SU-DHL-6 (cell line): ENCODE measurements at regions not wholly inside any gene's neighbourhood (a gene's known extent, or its start where the extent isn't known, plus 50 kb on each side); places are given as distances from the start of the nearest gene placed in this dataset.

Experiments used
- H2AFZ ChIP-seq: fragments of 200-600 bp; sonication (generic); 2 replicates; pipeline ENCODE4 v1.6.1; 2014; ENCODE audit warnings: low read depth, mild to moderate bottlenecking, moderate library complexity, mixed read lengths, antibody characterized with exemption, low read length; ENCODE audit not compliant: severe bottlenecking
- H3F3A ChIP-seq: fragments of 200-600 bp; shearing (Covaris generic); 2 replicates; pipeline ENCODE4 v1.6.0; 2016; ENCODE audit warnings: antibody characterized with exemption, mild to moderate bottlenecking; ENCODE audit not compliant: insufficient read depth
- H3K27ac ChIP-seq: fragments of 200-600 bp; sonication (generic); 2 replicates; pipeline ENCODE4 v1.5.1; 2016; ENCODE audit warnings: low read depth, mild to moderate bottlenecking, low read length, moderate library complexity, mixed read lengths
- H3K27me3 ChIP-seq: fragments of 200-600 bp; sonication (generic), shearing (Covaris generic); 2 replicates; pipeline ENCODE4 v1.6.0; 2014; ENCODE audit warnings: mild to moderate bottlenecking, low read length
- H3K36me3 ChIP-seq: fragments of 200-600 bp; sonication (generic); 2 replicates; pipeline ENCODE4 v1.6.1; 2014; ENCODE audit warnings: mild to moderate bottlenecking, low read length, mixed read lengths
- H3K4me2 ChIP-seq: fragments of 300-600, 200-600 bp; shearing (Covaris generic), sonication (generic); 2 replicates; pipeline ENCODE4 v1.6.0; 2014; ENCODE audit warnings: low read length, low read depth, mild to moderate bottlenecking; ENCODE audit not compliant: poor library complexity, severe bottlenecking
- H3K4me3 ChIP-seq: fragments of 200-600 bp; sonication (generic); 2 replicates; pipeline ENCODE4 v1.5.1; 2014; ENCODE audit warnings: antibody characterized with exemption, low read length, mild to moderate bottlenecking, mixed read lengths; ENCODE audit not compliant: insufficient read depth, poor library complexity, severe bottlenecking
- H3K79me2 ChIP-seq: fragments of 200-600 bp; sonication (generic); 2 replicates; pipeline ENCODE4 v1.6.1; 2014; ENCODE audit warnings: mild to moderate bottlenecking, low read length, moderate library complexity; ENCODE audit not compliant: insufficient read depth
- H3K9ac ChIP-seq: fragments of 200-600 bp; sonication (generic); 2 replicates; pipeline ENCODE4 v1.7.0; 2014; ENCODE audit warnings: mild to moderate bottlenecking, low read length
- H3K9me2 ChIP-seq: fragments of 200-600 bp; sonication (generic); replicated peaks from 2 replicates; pipeline ENCODE4 v1.6.1; 2014; ENCODE audit warnings: low read length; ENCODE audit not compliant: insufficient read depth
- H3K9me3 ChIP-seq: fragments of 200-600 bp; sonication (generic); 2 replicates; pipeline ENCODE4 v1.6.1; 2014; ENCODE audit warnings: low read length, mixed read lengths; ENCODE audit not compliant: insufficient read depth
- H4K20me1 ChIP-seq: fragments of 200-600 bp; sonication (generic); 2 replicates; pipeline ENCODE4 v1.6.1; 2014; ENCODE audit warnings: low read depth, mild to moderate bottlenecking, antibody characterized with exemption, low read length, moderate library complexity, mixed read lengths
- EZH2phosphoT487 ChIP-seq: fragments of 200-600 bp; sonication (generic), shearing (Covaris generic); conservative IDR thresholded peaks from 2 replicates; pipeline ENCODE4 v1.6.1; 2018; ENCODE audit warnings: mild to moderate bottlenecking, antibody characterized with exemption, low read length, moderate library complexity, mixed read lengths
- TF ChIP-seq, protein P1 (sequence below): fragments of 200-600 bp; sonication (generic); IDR thresholded peaks from one replicate; pipeline ENCODE4 v1.5.1; 2017; ENCODE audit warnings: antibody characterized with exemption, mild to moderate bottlenecking, low read length, moderate library complexity; ENCODE audit not compliant: insufficient read depth, poor library complexity, severe bottlenecking

DNA sequence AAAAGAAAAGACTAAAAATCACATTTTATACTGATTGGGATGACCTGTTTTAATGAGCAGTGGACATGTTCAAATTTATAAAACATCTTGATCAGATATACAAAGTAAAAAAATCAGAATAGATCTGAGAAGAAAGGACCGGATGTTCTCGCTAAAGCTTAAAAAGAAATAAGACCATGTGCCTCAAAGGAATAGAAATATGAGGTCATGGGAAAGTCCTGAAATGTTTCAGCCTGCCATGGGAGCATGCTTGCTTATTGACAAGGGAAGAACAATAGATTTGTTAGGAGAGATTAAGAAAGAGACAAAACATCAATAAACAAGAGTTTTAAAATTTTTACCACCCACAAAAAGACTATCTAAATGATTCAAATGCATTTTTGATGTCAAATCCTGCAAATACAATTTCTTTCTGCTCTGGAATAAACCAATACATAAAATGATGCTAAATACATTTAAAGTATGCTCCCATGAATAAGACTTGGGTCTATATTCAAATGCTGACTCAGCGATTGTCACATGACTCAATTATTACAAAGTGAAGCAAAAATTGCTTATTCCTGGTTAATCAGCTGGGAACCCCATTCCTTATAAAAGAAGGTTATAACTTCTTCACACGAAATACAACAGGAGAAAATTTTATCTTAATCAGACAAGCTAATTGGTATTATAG lies 633.9 kb upstream of the PKDCC start:
- no peak overlapping the region for H2AFZ ChIP-seq
- no peaks in the 10 kb centered on the region for H4K20me1 ChIP-seq
- H3K27me3 ChIP-seq = no peaks in the 10 kb centered on the region
- H3K36me3 ChIP-seq = no peaks in the 10 kb centered on the region
- no peak overlapping the region for H3K4me2 ChIP-seq
- H3K9me3 ChIP-seq = no peaks in the 10 kb centered on the region
- no peak overlapping the region for H3K9ac ChIP-seq
- no peaks in the 10 kb centered on the region for H3K79me2 ChIP-seq
- no peak overlapping the region for H3K4me3 ChIP-seq
- H3K27ac ChIP-seq = no peak overlapping the region
- no peaks in the 10 kb centered on the region for H3K9me2 ChIP-seq
- TF ChIP-seq, protein P1, sequence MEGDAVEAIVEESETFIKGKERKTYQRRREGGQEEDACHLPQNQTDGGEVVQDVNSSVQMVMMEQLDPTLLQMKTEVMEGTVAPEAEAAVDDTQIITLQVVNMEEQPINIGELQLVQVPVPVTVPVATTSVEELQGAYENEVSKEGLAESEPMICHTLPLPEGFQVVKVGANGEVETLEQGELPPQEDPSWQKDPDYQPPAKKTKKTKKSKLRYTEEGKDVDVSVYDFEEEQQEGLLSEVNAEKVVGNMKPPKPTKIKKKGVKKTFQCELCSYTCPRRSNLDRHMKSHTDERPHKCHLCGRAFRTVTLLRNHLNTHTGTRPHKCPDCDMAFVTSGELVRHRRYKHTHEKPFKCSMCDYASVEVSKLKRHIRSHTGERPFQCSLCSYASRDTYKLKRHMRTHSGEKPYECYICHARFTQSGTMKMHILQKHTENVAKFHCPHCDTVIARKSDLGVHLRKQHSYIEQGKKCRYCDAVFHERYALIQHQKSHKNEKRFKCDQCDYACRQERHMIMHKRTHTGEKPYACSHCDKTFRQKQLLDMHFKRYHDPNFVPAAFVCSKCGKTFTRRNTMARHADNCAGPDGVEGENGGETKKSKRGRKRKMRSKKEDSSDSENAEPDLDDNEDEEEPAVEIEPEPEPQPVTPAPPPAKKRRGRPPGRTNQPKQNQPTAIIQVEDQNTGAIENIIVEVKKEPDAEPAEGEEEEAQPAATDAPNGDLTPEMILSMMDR = no peak
- no peak for TF ChIP-seq EZH2phosphoT487
- no peaks in the 10 kb centered on the region for H3F3A ChIP-seq

DNA sequence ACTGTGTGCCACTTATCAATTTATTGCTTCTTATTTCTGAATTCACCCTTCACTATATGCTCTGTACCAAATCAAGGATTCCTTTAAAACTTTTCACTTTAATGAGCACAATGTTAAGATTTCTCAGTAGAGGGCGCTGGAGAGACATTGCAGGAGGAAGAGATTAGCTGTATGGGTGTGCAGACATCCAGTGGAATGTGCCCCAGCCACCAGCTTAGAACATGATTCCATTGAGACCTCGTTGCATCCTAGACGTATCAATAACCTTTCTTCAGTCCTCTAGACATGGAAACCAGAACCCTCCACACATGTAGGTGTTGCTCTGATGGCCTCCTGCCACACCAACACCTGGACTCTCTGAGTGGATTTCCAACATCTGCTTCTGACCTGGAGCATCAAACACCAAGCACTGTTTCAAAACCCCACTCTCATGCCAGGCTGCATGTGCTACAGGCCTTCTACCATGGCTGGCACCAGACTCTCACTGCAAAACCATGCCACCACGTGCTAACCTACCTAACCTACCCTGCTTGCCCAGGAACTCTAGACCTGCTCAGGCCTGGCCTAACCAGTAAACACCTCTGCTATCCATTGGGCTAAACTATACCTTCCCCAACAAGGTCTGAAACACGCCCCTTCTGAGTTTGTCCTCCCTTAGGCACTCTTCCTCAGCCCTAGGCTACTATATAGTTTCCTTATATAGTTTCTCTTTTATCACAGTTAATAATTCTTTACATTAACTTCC lies 633.2 kb upstream of the PKDCC start:
- no peaks in the 10 kb centered on the region for H3K9me2 ChIP-seq
- H3K9me3 ChIP-seq = no peaks in the 10 kb centered on the region
- no peaks in the 10 kb centered on the region for H4K20me1 ChIP-seq
- H2AFZ ChIP-seq = no peak overlapping the region
- no peaks in the 10 kb centered on the region for H3K27me3 ChIP-seq
- H3F3A ChIP-seq = no peaks in the 10 kb centered on the region
- no peak overlapping the region for H3K4me2 ChIP-seq
- H3K27ac ChIP-seq = no peak overlapping the region
- no peaks in the 10 kb centered on the region for H3K79me2 ChIP-seq
- no peak overlapping the region for H3K9ac ChIP-seq
- no peak for TF ChIP-seq EZH2phosphoT487
- TF ChIP-seq, protein P1 = peak; percentile 50
- H3K36me3 ChIP-seq = no peaks in the 10 kb centered on the region
- H3K4me3 ChIP-seq = no peak overlapping the region

DNA sequence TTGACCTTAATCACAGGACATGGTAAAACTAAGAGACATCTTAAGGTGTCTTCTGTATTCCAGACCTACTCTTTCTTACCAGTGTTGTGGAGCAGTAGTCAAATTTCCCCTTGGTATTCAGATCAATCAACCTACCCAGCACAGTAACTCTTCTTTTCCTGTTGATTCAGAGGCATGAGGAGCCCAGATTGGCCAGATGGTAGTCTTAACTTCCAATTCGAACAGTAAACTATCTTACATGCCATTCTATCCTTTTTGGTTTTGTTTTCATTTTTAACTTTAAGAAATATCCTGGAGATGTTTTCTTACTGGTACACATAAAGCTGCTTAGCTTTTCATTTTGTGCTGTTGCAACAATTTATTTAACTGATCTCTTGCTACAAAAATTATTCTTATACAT lies 630.3 kb upstream of the PKDCC start:
- Histone ChIP-seq H3K27me3 (no peaks in the 10 kb centered on the region), H3K36me3 (no peaks in the 10 kb centered on the region), H3K9ac (no peak overlapping the region), H3K9me2 (no peaks in the 10 kb centered on the region), H3K79me2 (no peaks in the 10 kb centered on the region), H3K9me3 (no peaks in the 10 kb centered on the region), H4K20me1 (no peaks in the 10 kb centered on the region), H3K4me3 (no peak overlapping the region), H3K27ac (no peak overlapping the region), H3K4me2 (no peak overlapping the region), H3F3A (no peaks in the 10 kb centered on the region), H2AFZ (no peak overlapping the region)
- no peak for TF ChIP-seq EZH2phosphoT487
- TF ChIP-seq, protein P1 = no peak
